ENCODE measurements at regions not wholly inside any gene's neighbourhood (a gene's known extent, or its start where the extent isn't known, plus 50 kb on each side); places are given as distances from the start of the nearest gene placed in this dataset.

- no peak overlapping the region for H3K4me3 ChIP-seq (ENCODE audit: low read depth, low read length, poor library complexity, severe bottlenecking)
- H3K36me3 ChIP-seq (ENCODE audit: insufficient read depth, low read length), result no peaks in the 10 kb centered on the region
- POLR2A ChIA-PET, result interaction anchor here (2.0 kb wide), 1 partner anchor 10 kb away, joined by 4 read pairs; no protein-coding TSS in a partner anchor
- H4K20me1 ChIP-seq (ENCODE audit: insufficient read depth, low read length), result no peaks in the 10 kb centered on the region
- H3K4me2 ChIP-seq (ENCODE audit: low read length), result no peak overlapping the region
- BruUV-seq (replicated peaks), result no TSS peak
- intact Hi-C loops (cut with micrococcal nuclease; ENCODE audit: unreplicated experiment), result no loop called here
- H3K9me3 ChIP-seq (ENCODE audit: low read length), result no peaks in the 10 kb centered on the region
- DNase-seq (ENCODE audit: low spot score), result no peak
- CTCF ChIA-PET (ENCODE audit: unreplicated experiment), result no interaction called here
- no peaks in the 10 kb centered on the region for H3K9me2 ChIP-seq (ENCODE audit: insufficient read depth, low read length)
- no peaks in the 10 kb centered on the region for H3K79me2 ChIP-seq (ENCODE audit: insufficient read depth, low read depth, low read length)
- H3K4me1 ChIP-seq (ENCODE audit: insufficient read depth, low read length, poor library complexity, severe bottlenecking), result no peaks in the 10 kb centered on the region
- H2AFZ ChIP-seq (ENCODE audit: low read length), result no peak overlapping the region
- H3K27ac ChIP-seq (ENCODE audit: low read depth, low read length, poor library complexity, severe bottlenecking), result no peak overlapping the region
- TF ChIP-seq EZH2phosphoT487 (IDR thresholded peaks at IDR 0.05; ENCODE audit: borderline replicate concordance, low read depth, low read length), result no peak
- TF ChIP-seq, protein P1, sequence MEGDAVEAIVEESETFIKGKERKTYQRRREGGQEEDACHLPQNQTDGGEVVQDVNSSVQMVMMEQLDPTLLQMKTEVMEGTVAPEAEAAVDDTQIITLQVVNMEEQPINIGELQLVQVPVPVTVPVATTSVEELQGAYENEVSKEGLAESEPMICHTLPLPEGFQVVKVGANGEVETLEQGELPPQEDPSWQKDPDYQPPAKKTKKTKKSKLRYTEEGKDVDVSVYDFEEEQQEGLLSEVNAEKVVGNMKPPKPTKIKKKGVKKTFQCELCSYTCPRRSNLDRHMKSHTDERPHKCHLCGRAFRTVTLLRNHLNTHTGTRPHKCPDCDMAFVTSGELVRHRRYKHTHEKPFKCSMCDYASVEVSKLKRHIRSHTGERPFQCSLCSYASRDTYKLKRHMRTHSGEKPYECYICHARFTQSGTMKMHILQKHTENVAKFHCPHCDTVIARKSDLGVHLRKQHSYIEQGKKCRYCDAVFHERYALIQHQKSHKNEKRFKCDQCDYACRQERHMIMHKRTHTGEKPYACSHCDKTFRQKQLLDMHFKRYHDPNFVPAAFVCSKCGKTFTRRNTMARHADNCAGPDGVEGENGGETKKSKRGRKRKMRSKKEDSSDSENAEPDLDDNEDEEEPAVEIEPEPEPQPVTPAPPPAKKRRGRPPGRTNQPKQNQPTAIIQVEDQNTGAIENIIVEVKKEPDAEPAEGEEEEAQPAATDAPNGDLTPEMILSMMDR (conservative IDR thresholded peaks at IDR 0.05; ENCODE audit: low read length), result no peak
Measured at GRCh38 chr1:218591966-218592365, 246.8 kb downstream of the TGFB2 start.

DNA sequence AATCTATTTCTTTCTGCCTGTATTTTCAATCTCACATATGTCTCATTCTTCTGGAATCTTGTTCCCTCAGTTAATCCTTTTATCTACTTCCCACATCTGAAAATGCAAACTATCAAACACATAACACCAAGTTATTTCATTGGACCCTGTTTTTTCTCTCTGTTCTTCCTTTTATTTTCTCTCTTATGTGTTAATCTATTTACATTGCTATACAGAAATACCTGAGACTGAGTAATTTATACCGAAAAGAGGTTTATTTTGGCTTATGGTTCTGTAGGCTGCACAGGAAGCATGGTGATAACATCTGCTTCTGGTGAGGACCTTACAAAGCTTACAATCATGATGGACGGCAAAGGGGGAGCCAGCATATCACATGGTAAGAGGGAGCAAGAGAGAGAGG lies 247.6 kb downstream of the TGFB2 start:
- no peak for TF ChIP-seq EZH2phosphoT487 (IDR thresholded peaks at IDR 0.05; ENCODE audit: borderline replicate concordance, low read depth, low read length)
- TF ChIP-seq, protein P1 (conservative IDR thresholded peaks at IDR 0.05; ENCODE audit: low read length), result no peak
- no peak overlapping the region for H2AFZ ChIP-seq (ENCODE audit: low read length)
- no peaks in the 10 kb centered on the region for H3K4me1 ChIP-seq (ENCODE audit: insufficient read depth, low read length, poor library complexity, severe bottlenecking)
- no peak for DNase-seq (ENCODE audit: low spot score)
- POLR2A ChIA-PET, result interaction anchor here (0.6 kb wide), 1 partner anchor 108 kb away, joined by 3 read pairs; no protein-coding TSS in a partner anchor
- no TSS peak for BruUV-seq (replicated peaks)
- H3K9me2 ChIP-seq (ENCODE audit: insufficient read depth, low read length), result no peaks in the 10 kb centered on the region
- H3K9me3 ChIP-seq (ENCODE audit: low read length), result no peaks in the 10 kb centered on the region
- H3K4me3 ChIP-seq (ENCODE audit: low read depth, low read length, poor library complexity, severe bottlenecking), result no peak overlapping the region
- CTCF ChIA-PET (ENCODE audit: unreplicated experiment), result no interaction called here
- no peaks in the 10 kb centered on the region for H4K20me1 ChIP-seq (ENCODE audit: insufficient read depth, low read length)
- H3K27ac ChIP-seq (ENCODE audit: low read depth, low read length, poor library complexity, severe bottlenecking), result no peak overlapping the region
- H3K36me3 ChIP-seq (ENCODE audit: insufficient read depth, low read length), result no peaks in the 10 kb centered on the region
- intact Hi-C loops (cut with micrococcal nuclease; ENCODE audit: unreplicated experiment), result no loop called here
- H3K4me2 ChIP-seq (ENCODE audit: low read length), result no peak overlapping the region
- no peaks in the 10 kb centered on the region for H3K79me2 ChIP-seq (ENCODE audit: insufficient read depth, low read depth, low read length)

DNA sequence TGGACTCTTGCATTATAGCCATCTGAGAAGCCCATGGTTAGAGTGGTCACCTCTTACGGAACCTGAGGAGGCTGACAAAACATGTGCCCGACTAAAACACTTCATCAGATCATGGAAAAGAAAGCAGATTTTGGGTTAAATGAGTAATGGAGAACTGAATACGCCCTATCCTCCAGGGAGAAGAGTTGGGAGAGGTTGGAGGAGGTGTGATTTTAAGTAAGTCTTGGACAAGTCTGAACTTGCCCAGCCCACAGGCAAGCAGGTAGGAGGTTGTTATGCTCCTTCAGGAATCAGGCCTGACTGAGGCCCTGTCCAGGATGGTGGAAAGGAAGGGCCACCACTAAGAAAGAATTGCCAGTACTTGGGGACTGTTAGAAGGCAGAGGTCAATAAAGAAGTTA lies 255.8 kb downstream of the TGFB2 start:
- Histone ChIP-seq H3K9me2 (ENCODE audit: insufficient read depth, low read length) (no peaks in the 10 kb centered on the region), H3K4me2 (ENCODE audit: low read length) (no peak overlapping the region), H3K4me1 (ENCODE audit: insufficient read depth, low read length, poor library complexity, severe bottlenecking) (no peaks in the 10 kb centered on the region), H4K20me1 (ENCODE audit: insufficient read depth, low read length) (no peaks in the 10 kb centered on the region), H2AFZ (ENCODE audit: low read length) (no peak overlapping the region), H3K79me2 (ENCODE audit: insufficient read depth, low read depth, low read length) (no peaks in the 10 kb centered on the region), H3K36me3 (ENCODE audit: insufficient read depth, low read length) (no peaks in the 10 kb centered on the region), H3K27ac (ENCODE audit: low read depth, low read length, poor library complexity, severe bottlenecking) (no peak overlapping the region), H3K4me3 (ENCODE audit: low read depth, low read length, poor library complexity, severe bottlenecking) (no peak overlapping the region), H3K9me3 (ENCODE audit: low read length) (no peaks in the 10 kb centered on the region)
- TF ChIP-seq, protein P1 (conservative IDR thresholded peaks at IDR 0.05; ENCODE audit: low read length), result no peak
- POLR2A ChIA-PET, result no interaction called here
- intact Hi-C loops (cut with micrococcal nuclease; ENCODE audit: unreplicated experiment), result no loop called here
- DNase-seq (ENCODE audit: low spot score), result no peak
- no TSS peak for BruUV-seq (replicated peaks)
- CTCF ChIA-PET (ENCODE audit: unreplicated experiment), result no interaction called here

Data from OCI-LY7 (cell line).